ENCODE measurements at regions not wholly inside any gene's neighbourhood (a gene's known extent, or its start where the extent isn't known, plus 50 kb on each side); places are given as distances from the start of the nearest gene placed in this dataset.

GRCh38 chr7:10355816-10356215, 617.9 kb upstream of the PHF14 start:
- Histone ChIP-seq H3K4me2 (ENCODE audit: insufficient read depth, low read length) (no peak overlapping the region), H2AFZ (ENCODE audit: low read depth, low read length) (no peak overlapping the region)
- no peak for DNase-seq

GRCh38 chr7:10360050-10360449, 613.6 kb upstream of the PHF14 start:
- DNase-seq: no peak

More at GRCh38 chr7:10355816-10356215, 617.9 kb upstream of the PHF14 start:
- Histone ChIP-seq H3K27ac (ENCODE audit: low read length) (no peak overlapping the region), H3K4me1 (ENCODE audit: insufficient read depth, low read length) (no peaks in the 10 kb centered on the region), H3K79me2 (ENCODE audit: insufficient read depth, low read length) (no peaks in the 10 kb centered on the region), H3K9me3 (ENCODE audit: insufficient read depth, low read length, severe bottlenecking) (no peaks in the 10 kb centered on the region), H4K20me1 (ENCODE audit: insufficient read depth, low read length) (no peaks in the 10 kb centered on the region), H3K36me3 (ENCODE audit: insufficient read depth, low read length) (no peaks in the 10 kb centered on the region), H3K27me3 (ENCODE audit: insufficient read depth, low read length, poor library complexity) (no peaks in the 10 kb centered on the region), H3K9ac (ENCODE audit: low read depth, low read length) (no peak overlapping the region), H3K4me3 (ENCODE audit: low read depth in 1 of 2, low read length in 2 of 2) (no peak overlapping the region)
- TF ChIP-seq EZH2 (IDR thresholded peaks at IDR 0.05; ENCODE audit: borderline replicate concordance, low read depth, low read length, severe bottlenecking) (no peak), CTCF (IDR thresholded peaks at IDR 0.05; ENCODE audit: borderline replicate concordance, extremely low read depth, low read length, poor library complexity, severe bottlenecking) (no peak)
- ATAC-seq (ENCODE audit: insufficient read depth, low read depth): no peak

GRCh38 chr7:10401793-10402192, 571.9 kb upstream of the PHF14 start:
- Histone ChIP-seq H3K4me1 (ENCODE audit: insufficient read depth, low read length) (no peaks in the 10 kb centered on the region), H3K4me2 (ENCODE audit: insufficient read depth, low read length) (no peak overlapping the region), H3K9ac (ENCODE audit: low read depth, low read length) (no peak overlapping the region), H2AFZ (ENCODE audit: low read depth, low read length) (no peak overlapping the region), H3K4me3 (ENCODE audit: low read depth in 1 of 2, low read length in 2 of 2) (no peak overlapping the region), H3K27me3 (ENCODE audit: insufficient read depth, low read length, poor library complexity) (no peaks in the 10 kb centered on the region), H3K36me3 (ENCODE audit: insufficient read depth, low read length) (no peaks in the 10 kb centered on the region), H3K9me3 (ENCODE audit: insufficient read depth, low read length, severe bottlenecking) (peaks cover 14% of the 10 kb centered on the region), H3K27ac (ENCODE audit: low read length) (no peak overlapping the region), H4K20me1 (ENCODE audit: insufficient read depth, low read length) (no peaks in the 10 kb centered on the region), H3K79me2 (ENCODE audit: insufficient read depth, low read length) (no peaks in the 10 kb centered on the region)
- ATAC-seq (ENCODE audit: insufficient read depth, low read depth) (no peak), DNase-seq (no peak)
- TF ChIP-seq EZH2 (IDR thresholded peaks at IDR 0.05; ENCODE audit: borderline replicate concordance, low read depth, low read length, severe bottlenecking) (no peak), CTCF (IDR thresholded peaks at IDR 0.05; ENCODE audit: borderline replicate concordance, extremely low read depth, low read length, poor library complexity, severe bottlenecking) (no peak)

More at GRCh38 chr7:10360050-10360449, 613.6 kb upstream of the PHF14 start:
- no peak for ATAC-seq (ENCODE audit: insufficient read depth, low read depth)
- TF ChIP-seq CTCF (IDR thresholded peaks at IDR 0.05; ENCODE audit: borderline replicate concordance, extremely low read depth, low read length, poor library complexity, severe bottlenecking): no peak
- TF ChIP-seq EZH2 (IDR thresholded peaks at IDR 0.05; ENCODE audit: borderline replicate concordance, low read depth, low read length, severe bottlenecking): no peak
- no peak overlapping the region for H3K9ac ChIP-seq (ENCODE audit: low read depth, low read length)
- no peak overlapping the region for H2AFZ ChIP-seq (ENCODE audit: low read depth, low read length)
- H3K4me3 ChIP-seq (ENCODE audit: low read depth in 1 of 2, low read length in 2 of 2): no peak overlapping the region
- no peaks in the 10 kb centered on the region for H3K4me1 ChIP-seq (ENCODE audit: insufficient read depth, low read length)
- H3K4me2 ChIP-seq (ENCODE audit: insufficient read depth, low read length): no peak overlapping the region
- no peak overlapping the region for H3K27ac ChIP-seq (ENCODE audit: low read length)
- no peaks in the 10 kb centered on the region for H3K27me3 ChIP-seq (ENCODE audit: insufficient read depth, low read length, poor library complexity)
- no peaks in the 10 kb centered on the region for H3K9me3 ChIP-seq (ENCODE audit: insufficient read depth, low read length, severe bottlenecking)
- no peaks in the 10 kb centered on the region for H4K20me1 ChIP-seq (ENCODE audit: insufficient read depth, low read length)
- H3K36me3 ChIP-seq (ENCODE audit: insufficient read depth, low read length): no peaks in the 10 kb centered on the region
- no peaks in the 10 kb centered on the region for H3K79me2 ChIP-seq (ENCODE audit: insufficient read depth, low read length)
